GM08714 (cell line): ENCODE measurements at regions not wholly inside any gene's neighbourhood (a gene's known extent, or its start where the extent isn't known, plus 50 kb on each side); places are given as distances from the start of the nearest gene placed in this dataset.

Experiments
- H3K4me3 ChIP-seq: fragments of 200-500 bp; sonication (Bioruptor generic); 2 replicates; pipeline ENCODE4 v1.5.1; 2014; ENCODE audit warnings: mild to moderate bottlenecking, low read length, inconsistent platforms
- ZNF274 ChIP-seq: IDR thresholded peaks from 2 replicates; pipeline ENCODE4 v1.6.1; 2012; ENCODE audit warnings: mild to moderate bottlenecking, low read depth, low read length

GRCh38 chr11:19595840-19596751, 116.5 kb upstream of the NAV2 start:
- H3K4me3 ChIP-seq = no peak overlapping the region
- TF ChIP-seq ZNF274 = no peak

- TF ChIP-seq ZNF274 = no peak
- H3K4me3 ChIP-seq = no peak overlapping the region
Observed at GRCh38 chr11:19595499-19595839, 117.2 kb upstream of the NAV2 start.

GRCh38 chr11:19594326-19594725, 118.3 kb upstream of the NAV2 start:
- H3K4me3 ChIP-seq = no peak overlapping the region
- TF ChIP-seq ZNF274 = no peak

GRCh38 chr11:19592842-19593241, 119.8 kb upstream of the NAV2 start:
- no peak overlapping the region for H3K4me3 ChIP-seq
- no peak for TF ChIP-seq ZNF274

GRCh38 chr11:19589567-19590260, 122.9 kb upstream of the NAV2 start:
- no peak for TF ChIP-seq ZNF274
- no peak overlapping the region for H3K4me3 ChIP-seq

DNA sequence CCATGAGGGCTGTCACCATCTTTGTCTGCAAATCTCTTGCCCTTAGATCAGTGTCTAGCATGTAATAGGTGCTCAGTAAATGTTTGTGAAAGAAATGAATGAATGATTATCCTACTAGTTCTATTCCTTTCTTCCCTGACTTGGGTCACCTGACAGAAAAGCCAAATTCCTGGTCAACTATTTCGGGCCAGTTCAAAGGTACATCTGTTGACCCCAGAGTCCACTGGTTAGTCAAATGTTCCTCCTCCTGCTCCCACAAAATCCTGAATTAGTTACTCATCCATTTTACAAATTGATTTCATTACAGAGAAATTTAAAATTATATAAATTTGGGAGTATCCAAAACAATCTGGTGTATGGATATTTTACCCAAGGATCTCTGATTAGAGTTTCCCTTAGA, 124.7 kb upstream of the NAV2 start:
- TF ChIP-seq ZNF274 = no peak
- no peak overlapping the region for H3K4me3 ChIP-seq

GRCh38 chr11:19580646-19581045, 132.0 kb upstream of the NAV2 start:
- H3K4me3 ChIP-seq = no peak overlapping the region
- TF ChIP-seq ZNF274 = no peak

GRCh38 chr11:19579957-19580356, 132.7 kb upstream of the NAV2 start:
- TF ChIP-seq ZNF274 = no peak
- H3K4me3 ChIP-seq = no peak overlapping the region

- no peak overlapping the region for H3K4me3 ChIP-seq
- no peak for TF ChIP-seq ZNF274
Observed at GRCh38 chr11:19578871-19579270, 133.8 kb upstream of the NAV2 start.

GRCh38 chr11:19577976-19578619, 134.5 kb upstream of the NAV2 start:
- H3K4me3 ChIP-seq = no peak overlapping the region

GRCh38 chr11:19577391-19577975, 135.2 kb upstream of the NAV2 start:
- H3K4me3 ChIP-seq = no peak overlapping the region
- no peak for TF ChIP-seq ZNF274

More at GRCh38 chr11:19577976-19578619, 134.5 kb upstream of the NAV2 start:
- TF ChIP-seq ZNF274 = no peak

GRCh38 chr11:19576903-19577302, 135.7 kb upstream of the NAV2 start:
- H3K4me3 ChIP-seq = no peak overlapping the region
- TF ChIP-seq ZNF274 = no peak

GRCh38 chr11:19576054-19576453, 136.6 kb upstream of the NAV2 start:
- H3K4me3 ChIP-seq = no peak overlapping the region
- TF ChIP-seq ZNF274 = no peak

DNA sequence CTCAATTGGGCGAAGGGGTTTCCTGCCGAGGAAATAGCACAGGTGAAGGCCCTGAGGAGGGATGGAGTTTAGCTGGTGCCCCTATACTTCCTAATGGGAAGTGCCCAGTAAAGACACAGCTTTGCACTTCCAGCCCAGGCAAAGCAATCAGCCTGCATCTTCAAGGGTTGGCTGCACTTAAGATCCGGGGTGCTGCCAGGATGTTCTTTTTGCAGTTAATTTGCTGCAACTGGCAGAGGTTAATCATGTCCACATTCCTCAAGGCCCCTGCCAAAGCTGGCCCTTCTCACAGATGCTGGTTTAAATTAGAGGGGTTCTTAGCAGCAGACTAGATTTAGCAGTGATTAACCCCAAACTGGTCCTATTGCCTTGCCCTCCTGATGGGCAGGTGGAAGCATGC, 137.7 kb upstream of the NAV2 start:
- no peak overlapping the region for H3K4me3 ChIP-seq

More for the DNA sequence above, 137.7 kb upstream of the NAV2 start:
- TF ChIP-seq ZNF274 = no peak
